HCT116 (cell line): ENCODE measurements at regions not wholly inside any gene's neighbourhood (a gene's known extent, or its start where the extent isn't known, plus 50 kb on each side); places are given as distances from the start of the nearest gene placed in this dataset.

ENCODE experiments used
- ATAC-seq: fragments of 200-7000 bp; cut with Tn5 transposase; 2 replicates; pipeline ENCODE4 v1.9.1; 2020; ENCODE audit warnings: mild to moderate bottlenecking, moderate library complexity
- BruUV-seq: library from RNA; stranded (reverse); fragments of 400-500 nt; replicated peaks from 2 replicates; lab custom pipeline; 2021; lab: Mats Ljungman, UMichigan
- CTCF ChIA-PET: fragments of 300-600 bp; sonication (Branson Sonifier 250); formaldehyde crosslinking; loops from one replicate; lab custom pipeline; 2021; ENCODE audit warnings: antibody characterized with exemption; lab: Charles Lee
- POLR2A ChIA-PET: fragments of 300-600, 350-600 bp; sonication (Branson Sonifier 250); formaldehyde crosslinking; loops from one replicate; lab custom pipeline; 2021; ENCODE audit warnings: antibody characterized with exemption; lab: Charles Lee
- RAD21 ChIA-PET, 2 experiments: fragments of 300-600 bp; sonication (Branson Sonifier 250); formaldehyde crosslinking; loops; one replicate each; lab custom pipeline; 2023; ENCODE audit warnings: low total read pairs in 2 of 2; ENCODE audit not compliant: uncharacterized antibody in 2 of 2, unreplicated experiment in 2 of 2, low non-redundant PET in 1 of 2; lab: Charles Lee
- DNase-seq: peaks from one replicate; pipeline ENCODE4 v3.0.0-alpha.2; 2010; ENCODE audit warnings: low read depth, low spot score
- H2AFZ ChIP-seq: fragments of 200-600 bp; shearing (Covaris generic), sonication (generic); 2 replicates; pipeline ENCODE4 v1.6.1; 2017; ENCODE audit warnings: low read depth, mixed run types, mixed read lengths, antibody characterized with exemption, low read length; ENCODE audit not compliant: poor library complexity, severe bottlenecking
- H3K27ac ChIP-seq: 2 replicates; pipeline ENCODE4 v1.5.1; 2012; ENCODE audit warnings: low read depth, low read length
- H3K27me3 ChIP-seq: fragments of 200-600 bp; sonication (generic); 2 replicates; pipeline ENCODE4 v1.6.1; 2016; ENCODE audit warnings: mixed run types, low read length, mixed read lengths; ENCODE audit not compliant: insufficient read depth
- H3K36me3 ChIP-seq, 2 experiments: fragments of 200-500 bp in 1 of 2; fragments of 200-600 bp in 1 of 2; sonication (Bioruptor generic) in 1 of 2; sonication (generic) in 1 of 2; 2 replicates each; pipeline versions ENCODE4 v1.5.1 to v1.6.1; 2014 to 2016; ENCODE audit warnings: low read length in 2 of 2, inconsistent platforms in 1 of 2, mixed read lengths in 1 of 2, mixed run types in 1 of 2; ENCODE audit not compliant: insufficient read depth in 2 of 2, control insufficient read depth in 1 of 2
- H3K4me1 ChIP-seq, 2 experiments: fragments of 200-600 bp in 1 of 2; sonication (generic) in 1 of 2; 2 replicates each; pipeline versions ENCODE4 v1.5.1 to v1.6.1; 2012 to 2017; ENCODE audit warnings: low read length in 2 of 2, inconsistent platforms in 1 of 2, mild to moderate bottlenecking in 1 of 2, mixed read lengths in 1 of 2, mixed run types in 1 of 2, moderate library complexity in 1 of 2; ENCODE audit not compliant: insufficient read depth in 2 of 2, control insufficient read depth in 1 of 2
- H3K4me2 ChIP-seq: fragments of 200-600 bp; sonication (generic); 2 replicates; pipeline ENCODE4 v1.6.1; 2017; ENCODE audit warnings: mixed run types, low read length, mixed read lengths
- H3K4me3 ChIP-seq, 2 experiments: fragments of 200-600 bp in 1 of 2; sonication (generic) in 1 of 2; replicated peaks in 1 of 2; 2 replicates each; pipeline ENCODE4 v1.5.1; 2011 to 2016; ENCODE audit warnings: low read length in 2 of 2, control low read depth in 1 of 2, low read depth in 1 of 2, mild to moderate bottlenecking in 1 of 2, mixed read lengths in 1 of 2, mixed run types in 1 of 2
- H3K79me2 ChIP-seq: fragments of 200-600 bp; sonication (generic); 2 replicates; pipeline ENCODE4 v1.6.1; 2017; ENCODE audit warnings: mild to moderate bottlenecking, mixed run types, low read length, moderate library complexity, mixed read lengths; ENCODE audit not compliant: insufficient read depth
- H3K9ac ChIP-seq: fragments of 200-600 bp; sonication (generic); 2 replicates; pipeline ENCODE4 v1.6.1; 2016; ENCODE audit warnings: low read length, mixed read lengths
- H3K9me2 ChIP-seq: fragments of 200-600 bp; sonication (generic), shearing (Covaris generic); 2 replicates; pipeline ENCODE4 v1.6.1; 2017; ENCODE audit warnings: mixed run types, mild to moderate bottlenecking, moderate library complexity; ENCODE audit not compliant: insufficient read depth
- H3K9me3 ChIP-seq, 2 experiments: fragments of 200-500 bp in 1 of 2; fragments of 200-600 bp in 1 of 2; sonication (Bioruptor generic) in 1 of 2; sonication (generic) in 1 of 2; 2 replicates each; pipeline ENCODE4 v1.6.1; 2014 to 2017; ENCODE audit warnings: low read length in 2 of 2, mixed read lengths in 2 of 2, inconsistent platforms in 1 of 2, low read depth in 1 of 2, mild to moderate bottlenecking in 1 of 2, mixed run types in 1 of 2, moderate library complexity in 1 of 2; ENCODE audit not compliant: control insufficient read depth in 1 of 2, insufficient read depth in 1 of 2
- H4K20me1 ChIP-seq: fragments of 200-600 bp; sonication (generic), shearing (Covaris generic); 2 replicates; pipeline ENCODE4 v1.6.1; 2017; ENCODE audit warnings: mixed run types, mild to moderate bottlenecking, moderate library complexity; ENCODE audit not compliant: insufficient read depth
- ATF3 ChIP-seq: IDR thresholded peaks from 2 replicates; pipeline ENCODE4 v1.6.1; 2012
- CBX3 ChIP-seq: IDR thresholded peaks from 2 replicates; pipeline ENCODE4 v1.6.1; 2012; ENCODE audit warnings: low read depth
- CEBPB ChIP-seq: IDR thresholded peaks from 2 replicates; pipeline ENCODE4 v1.6.1; 2012; ENCODE audit warnings: low read depth
- CTCF ChIP-seq, 3 experiments: fragments of 200-600 bp in 1 of 3; sonication (generic) in 1 of 3; IDR thresholded peaks in 2 of 3; conservative IDR thresholded peaks in 1 of 3; 2 replicates each; pipeline ENCODE4 v1.5.1; 2012 to 2017; ENCODE audit warnings: low read depth in 2 of 3, low read length in 2 of 3, antibody characterized with exemption in 1 of 3, borderline replicate concordance in 1 of 3, control low read depth in 1 of 3, mild to moderate bottlenecking in 1 of 3, mixed read lengths in 1 of 3, mixed run types in 1 of 3, moderate library complexity in 1 of 3; ENCODE audit not compliant: insufficient read depth in 1 of 3
- EGR1 ChIP-seq: IDR thresholded peaks from 2 replicates; pipeline ENCODE4 v1.6.1; 2012; ENCODE audit warnings: low read depth
- ELF1 ChIP-seq: IDR thresholded peaks from 2 replicates; pipeline ENCODE4 v1.6.1; 2012; ENCODE audit warnings: low read depth, borderline replicate concordance
- EZH2 ChIP-seq: fragments of 200-600 bp; sonication (generic); IDR thresholded peaks from 2 replicates; pipeline ENCODE4 v1.6.1; 2017; ENCODE audit warnings: antibody characterized with exemption, mixed run types
- FOSL1 ChIP-seq: IDR thresholded peaks from 2 replicates; pipeline ENCODE4 v1.6.1; 2012; ENCODE audit warnings: low read depth
- JUND ChIP-seq: IDR thresholded peaks from 2 replicates; pipeline ENCODE4 v1.6.1; 2012
- MAX ChIP-seq: IDR thresholded peaks from 2 replicates; pipeline ENCODE4 v1.6.1; 2012
- REST ChIP-seq: IDR thresholded peaks from 2 replicates; pipeline ENCODE4 v1.6.1; 2012; ENCODE audit warnings: low read depth
- SIN3A ChIP-seq: IDR thresholded peaks from 2 replicates; pipeline ENCODE4 v1.6.1; 2012; ENCODE audit warnings: low read depth
- SP1 ChIP-seq: IDR thresholded peaks from 2 replicates; pipeline ENCODE4 v1.6.1; 2012; ENCODE audit warnings: low read depth
- SRF ChIP-seq: IDR thresholded peaks from 2 replicates; pipeline ENCODE4 v1.6.1; 2012; ENCODE audit warnings: low read depth
- TCF7L2 ChIP-seq: IDR thresholded peaks from 2 replicates; pipeline ENCODE4 v1.7.0; 2011; ENCODE audit warnings: borderline replicate concordance, inconsistent platforms; ENCODE audit not compliant: insufficient read depth, insufficient read length; ENCODE audit errors: extremely low read depth
- YY1 ChIP-seq: IDR thresholded peaks from 2 replicates; pipeline ENCODE4 v1.6.1; 2011; ENCODE audit warnings: low read length, low read depth, moderate library complexity, mild to moderate bottlenecking; ENCODE audit not compliant: insufficient replicate concordance; ENCODE audit errors: extremely low read depth
- ZBTB33 ChIP-seq: IDR thresholded peaks from 2 replicates; pipeline ENCODE4 v1.6.1; 2011; ENCODE audit warnings: mild to moderate bottlenecking, low read length, moderate library complexity; ENCODE audit not compliant: insufficient replicate concordance; ENCODE audit errors: extremely low read depth
- ZFX ChIP-seq: fragments of 450-650 bp; IDR thresholded peaks from 2 replicates; pipeline ENCODE4 v1.6.1; 2017
- ZNF274 ChIP-seq: fragments of 200-500 bp; sonication (Bioruptor generic); IDR thresholded peaks from 2 replicates; pipeline ENCODE4 v1.6.1; 2014; ENCODE audit warnings: mild to moderate bottlenecking, low read depth, low read length, inconsistent platforms
- intact Hi-C: fragments of 100-400 bp; cut with micrococcal nuclease; formaldehyde crosslinking; loops from 2 replicates; pipeline ENCODE4 v1.10.0; 2022

GRCh38 chr2:239462191-239462515 is 61.3 kb upstream of the HDAC4 start:
- Histone ChIP-seq H3K36me3 (no peaks in the 10 kb centered on the region), H3K9me3 (no peaks in the 10 kb centered on the region), H4K20me1 (no peaks in the 10 kb centered on the region), H3K27ac (no peak overlapping the region), H3K4me1 (peaks cover 10 to 11% of the 10 kb centered on the region in 2 experiments; a peak in 3 of 4 replicates), H3K9ac (no peak overlapping the region), H3K4me3 (no peak overlapping the region), H3K79me2 (no peaks in the 10 kb centered on the region), H3K9me2 (no peaks in the 10 kb centered on the region), H2AFZ (no peak overlapping the region), H3K4me2 (no peak overlapping the region), H3K27me3 (no peaks in the 10 kb centered on the region)
- no TSS peak for BruUV-seq
- CTCF ChIA-PET = no interaction called here
- RAD21 ChIA-PET = no interaction called here
- ATAC-seq (no peak), DNase-seq (no peak)
- intact Hi-C loops = no loop called here
- POLR2A ChIA-PET = no interaction called here
- TF ChIP-seq TCF7L2 = no peak
- TF ChIP-seq YY1 = no peak
- TF ChIP-seq ZBTB33 = no peak
- no peak for TF ChIP-seq CBX3
- TF ChIP-seq FOSL1 = no peak
- TF ChIP-seq ZNF274 = no peak
- no peak for TF ChIP-seq SRF
- no peak for TF ChIP-seq EZH2
- no peak for TF ChIP-seq MAX
- TF ChIP-seq ATF3 = no peak
- no peak for TF ChIP-seq REST
- no peak for TF ChIP-seq JUND
- no peak for TF ChIP-seq ELF1
- no peak for TF ChIP-seq SP1
- no peak for TF ChIP-seq SIN3A
- TF ChIP-seq ZFX = no peak
- TF ChIP-seq CEBPB = no peak
- no peak for TF ChIP-seq CTCF (IDR thresholded peaks at IDR 0.05 in 2 of 3, conservative IDR thresholded peaks at IDR 0.05 in 1 of 3; ENCODE audit: borderline replicate concordance in 1 of 3, insufficient read depth in 1 of 3, low read depth in 2 of 3, low read length in 2 of 3)
- no peak for TF ChIP-seq EGR1
